ENCODE measurements at regions not wholly inside any gene's neighbourhood (a gene's known extent, or its start where the extent isn't known, plus 50 kb on each side); places are given as distances from the start of the nearest gene placed in this dataset.

DNA sequence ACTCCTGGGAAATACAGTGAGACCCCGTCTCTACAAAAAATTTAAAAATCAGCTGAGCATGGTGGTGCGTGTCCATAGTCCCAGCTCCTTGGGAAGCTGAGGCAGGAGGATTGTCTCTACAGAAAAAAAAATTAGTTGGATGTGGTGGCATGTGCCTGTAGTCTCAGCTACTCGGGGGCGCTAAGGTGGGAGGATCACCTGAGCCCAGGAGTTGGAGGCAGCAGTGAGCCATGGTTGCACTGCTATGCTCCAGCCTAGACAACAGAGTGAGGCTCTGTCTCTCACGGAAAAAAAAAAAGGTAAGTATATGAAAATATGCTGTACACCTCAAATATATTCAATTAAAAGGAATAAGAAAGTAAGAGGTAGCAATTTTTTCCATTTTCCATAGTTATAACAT is 92.5 kb upstream of the TGIF1 start:
- DNase-seq (ENCODE audit: low read depth in 1 of 2, low spot score in 1 of 2) = no peak

DNA sequence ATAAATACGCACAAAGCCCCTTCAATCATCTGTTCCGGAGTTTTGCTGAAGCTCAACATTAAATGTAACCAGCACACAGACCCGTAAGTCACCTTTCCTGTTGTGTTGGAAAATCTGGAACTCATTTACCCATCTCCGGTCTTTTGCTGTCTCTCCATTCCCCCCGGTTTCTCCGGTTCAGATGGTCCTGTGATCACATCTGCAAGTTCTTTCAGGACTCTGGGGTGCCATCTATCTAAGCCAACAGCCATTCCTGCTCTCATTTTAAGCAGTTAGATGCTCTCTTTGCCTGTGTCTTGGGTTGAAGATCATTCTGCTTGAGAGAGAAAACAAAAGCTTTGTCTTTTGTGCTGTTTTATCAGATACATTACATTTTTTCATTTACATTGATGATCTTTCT is 91.7 kb upstream of the TGIF1 start:
- no peak for DNase-seq (ENCODE audit: low read depth in 1 of 2, low spot score in 1 of 2)

DNA sequence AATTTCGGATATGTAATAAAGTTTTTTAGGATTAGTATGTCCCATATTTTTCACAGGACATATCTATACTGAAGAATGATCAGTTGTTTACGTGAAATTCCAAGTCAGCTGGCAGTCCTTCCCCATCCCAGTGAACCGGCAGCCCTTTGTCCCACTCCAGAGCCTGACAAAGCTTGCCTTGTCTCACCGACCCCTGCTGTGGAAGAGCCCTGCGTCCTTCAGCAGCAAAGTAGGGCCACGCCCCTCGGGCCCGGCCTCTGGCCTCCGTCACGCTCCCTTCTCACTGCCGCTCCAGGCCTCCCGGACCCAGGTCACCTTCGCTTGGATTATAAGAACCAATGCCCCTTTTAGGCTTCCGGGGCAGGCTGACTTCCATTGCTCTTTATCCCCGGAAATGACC is 89.8 kb upstream of the TGIF1 start:
- no peak for DNase-seq (ENCODE audit: low read depth in 1 of 2, low spot score in 1 of 2)

DNA sequence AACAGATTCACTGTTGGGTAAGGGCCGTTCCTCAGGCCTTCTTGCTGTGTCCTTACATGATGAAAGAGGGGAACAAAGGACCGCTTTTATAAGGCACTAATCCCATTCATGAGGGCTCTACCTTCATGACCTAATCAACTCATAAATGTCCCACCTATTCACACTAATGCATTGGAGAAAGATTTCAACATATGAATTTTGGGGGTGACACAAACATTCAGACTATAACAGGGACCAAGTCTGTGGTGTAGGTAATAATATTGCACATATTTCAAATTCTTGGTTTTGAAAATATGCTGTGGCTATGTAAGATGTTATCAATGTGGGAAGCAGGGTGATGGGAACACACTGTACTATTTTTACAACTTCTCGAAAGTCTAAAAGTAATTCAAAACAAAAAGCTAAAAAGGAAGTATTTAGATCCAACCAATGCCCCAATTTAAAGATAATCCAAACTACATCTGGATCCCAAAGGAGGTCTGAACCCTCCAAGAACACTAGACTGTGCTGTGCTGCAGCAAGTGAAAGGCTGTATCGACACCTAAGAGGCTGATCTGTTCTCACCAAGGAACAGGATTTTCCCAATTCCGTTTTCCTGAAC is 82.4 kb upstream of the TGIF1 start:
- DNase-seq (ENCODE audit: low read depth in 1 of 2, low spot score in 1 of 2) = no peak

DNA sequence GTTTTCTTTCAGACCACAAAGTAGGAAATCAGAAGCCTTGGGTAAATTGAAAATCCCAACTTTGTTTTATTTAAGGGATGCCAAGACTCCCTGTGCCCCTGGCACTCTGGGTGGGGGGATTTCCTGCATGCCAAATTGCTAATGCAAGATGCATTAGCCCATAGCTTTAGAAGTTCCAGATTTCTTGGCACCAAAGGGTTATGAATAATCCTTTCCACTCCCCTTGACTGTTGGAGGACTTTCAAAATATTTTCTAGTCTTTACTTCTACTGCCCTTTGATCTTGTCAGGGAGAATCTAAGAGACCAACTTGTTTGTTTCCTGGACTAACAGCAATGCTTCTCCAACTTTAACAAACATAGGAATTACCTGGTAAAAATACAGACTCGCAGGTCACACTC is 81.8 kb upstream of the TGIF1 start:
- no peak for DNase-seq (ENCODE audit: low read depth in 1 of 2, low spot score in 1 of 2)

DNA sequence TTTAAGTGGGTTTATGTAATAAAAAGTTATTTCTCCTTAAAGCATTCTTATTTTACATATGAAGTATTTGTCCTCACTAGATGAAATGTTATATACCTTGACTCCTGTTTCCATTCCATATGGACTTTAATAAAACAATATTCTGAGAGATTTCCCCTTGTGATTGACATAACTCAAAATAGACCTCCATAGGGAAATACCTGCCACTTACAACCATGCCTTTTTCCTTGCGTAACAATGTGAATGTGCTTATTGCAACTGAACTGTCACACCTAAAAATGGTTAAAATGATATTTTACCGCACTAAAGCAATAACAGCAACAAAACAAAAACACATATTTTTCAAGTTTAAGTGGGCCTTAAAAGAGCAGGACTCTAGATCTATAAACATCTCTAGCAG is 70.3 kb upstream of the TGIF1 start:
- DNase-seq (ENCODE audit: low read depth in 1 of 2, low spot score in 1 of 2) = no peak

DNA sequence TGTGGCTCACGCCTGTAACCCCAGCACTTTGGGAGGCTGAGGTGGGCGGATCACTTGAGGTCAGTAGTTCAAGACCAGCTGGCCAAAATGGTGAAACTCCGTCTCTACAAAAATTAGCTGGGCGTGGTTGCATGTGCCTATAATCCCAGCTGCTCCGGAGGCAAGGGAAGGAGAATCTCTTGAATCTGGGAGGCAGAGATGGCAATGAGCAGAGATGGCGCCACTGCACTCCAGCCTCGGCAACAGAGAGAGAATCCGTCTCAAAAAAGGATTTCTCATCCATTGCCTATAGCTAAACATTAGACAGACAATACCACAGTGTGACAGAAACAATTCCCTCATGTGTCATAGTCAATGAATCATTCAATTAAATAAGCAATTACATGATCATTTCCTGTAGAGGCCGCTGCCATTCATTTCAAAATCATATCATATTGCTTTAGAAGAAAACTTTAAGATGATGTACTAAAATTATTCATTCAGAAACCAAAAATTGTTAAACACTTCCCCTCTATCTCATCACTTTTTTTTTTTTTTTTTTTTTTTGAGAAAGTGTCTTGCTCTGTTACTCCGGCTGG is 69.5 kb upstream of the TGIF1 start:
- peak in 1 of 2 donors; percentile 30 for DNase-seq (ENCODE audit: low read depth in 1 of 2, low spot score in 1 of 2)

DNA sequence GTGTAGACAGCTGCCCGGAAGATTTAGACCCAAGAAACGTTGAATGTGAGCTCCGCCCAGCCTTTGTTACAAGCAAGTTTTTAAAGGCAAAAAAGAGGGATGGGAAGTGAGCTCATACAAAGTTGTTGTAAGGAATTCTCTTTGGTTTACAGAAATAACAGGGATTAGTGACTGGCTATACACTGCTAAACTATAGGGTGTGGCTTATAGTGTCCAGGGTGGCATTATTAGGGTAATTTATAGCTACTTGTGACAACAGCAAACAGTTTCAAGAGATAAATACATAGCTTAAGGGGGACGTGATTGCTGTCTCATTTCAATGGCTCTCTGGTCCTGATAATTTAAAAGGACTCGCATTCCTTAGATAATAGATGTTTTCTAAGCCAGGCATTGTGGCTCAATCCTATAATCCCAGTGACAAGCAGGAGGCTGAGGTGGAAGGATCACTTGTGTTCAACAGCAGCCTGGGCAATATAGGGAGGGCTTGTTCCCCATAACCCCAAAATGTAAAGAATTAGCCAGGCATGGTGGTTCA is 66.5 kb upstream of the TGIF1 start:
- DNase-seq (ENCODE audit: low read depth in 1 of 2, low spot score in 1 of 2) = no peak

DNA sequence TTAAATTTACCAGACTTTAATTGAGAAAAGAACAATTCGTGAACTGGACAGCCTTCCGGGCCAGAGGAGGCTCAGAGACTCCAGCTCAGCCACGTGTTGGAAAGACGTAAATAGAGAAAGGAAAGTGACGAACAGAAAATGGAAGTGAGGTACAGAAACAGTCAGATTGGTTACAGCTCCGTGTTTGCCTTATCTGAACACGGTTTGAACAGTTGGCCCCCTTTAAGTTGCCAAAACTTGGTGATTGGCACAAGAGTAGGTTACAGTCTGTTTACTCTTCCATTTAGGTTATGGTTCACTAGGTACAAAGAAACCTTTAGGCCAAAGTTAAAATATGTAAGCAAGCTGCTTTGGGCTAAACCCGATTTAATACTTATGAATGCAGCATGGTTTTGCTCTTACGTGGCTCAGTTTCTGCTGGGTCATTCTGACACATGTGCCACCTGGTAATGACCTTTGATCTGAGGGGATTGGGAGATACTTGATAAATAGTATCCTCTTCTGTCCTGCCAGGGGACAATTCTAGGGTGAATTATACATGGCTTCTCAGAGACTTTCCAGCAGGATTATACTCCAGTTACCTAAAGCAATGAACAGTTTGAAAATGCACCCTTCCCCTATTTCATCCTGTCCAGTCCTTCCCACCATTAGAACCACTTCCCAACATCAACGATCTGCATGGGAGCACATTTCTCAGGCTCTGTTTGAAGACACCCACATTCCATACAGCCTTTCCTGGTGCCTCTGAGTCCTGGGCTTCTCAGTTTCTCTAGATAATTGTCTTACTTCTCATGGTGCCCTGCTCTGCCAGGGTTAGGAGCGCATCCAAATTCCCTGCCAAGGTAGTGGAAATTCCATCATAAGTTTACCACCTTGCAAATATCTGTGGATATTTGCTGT is 65.1 kb upstream of the TGIF1 start:
- DNase-seq (ENCODE audit: low read depth in 1 of 2, low spot score in 1 of 2) = no peak

DNA sequence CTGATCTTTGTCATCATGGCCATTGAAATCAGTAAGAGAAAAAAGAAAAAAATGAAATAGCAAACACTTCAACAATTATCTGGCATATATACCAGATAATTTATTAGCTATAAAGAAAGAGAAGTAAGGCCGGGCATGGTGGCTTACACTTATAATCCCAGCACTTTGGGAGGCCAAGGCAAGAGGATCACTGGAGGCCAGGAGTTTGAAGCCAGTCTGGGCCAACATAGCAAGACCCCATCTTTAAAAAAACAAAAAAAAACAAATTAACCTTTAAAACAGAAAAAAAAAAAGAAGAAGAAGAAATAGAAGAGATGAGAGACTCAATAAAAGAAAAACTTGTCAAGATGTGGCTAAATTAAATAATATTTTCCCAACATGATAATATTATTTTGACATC is 61.6 kb upstream of the TGIF1 start:
- DNase-seq (ENCODE audit: low read depth in 1 of 2, low spot score in 1 of 2) = no peak

DNA sequence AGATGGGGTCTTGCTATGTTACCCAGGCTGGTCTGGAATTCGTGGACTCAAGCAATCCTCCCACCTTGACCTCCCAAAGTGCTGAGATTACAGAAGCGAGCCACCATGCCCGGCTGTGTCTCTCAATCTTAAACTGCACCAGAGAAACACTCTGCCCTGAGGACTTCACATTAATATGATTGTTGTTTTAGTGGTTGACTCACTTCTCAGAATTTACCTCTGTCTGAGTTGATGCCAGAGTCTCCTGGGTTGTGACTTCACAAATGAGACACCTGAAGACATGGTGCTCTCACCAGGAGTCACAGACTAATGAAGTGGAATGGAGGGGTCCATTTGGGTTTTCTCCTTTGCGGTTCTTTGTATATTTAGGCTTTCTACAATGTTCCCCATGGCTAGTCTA is 61.0 kb upstream of the TGIF1 start:
- DNase-seq (ENCODE audit: low read depth in 1 of 2, low spot score in 1 of 2) = no peak

DNA sequence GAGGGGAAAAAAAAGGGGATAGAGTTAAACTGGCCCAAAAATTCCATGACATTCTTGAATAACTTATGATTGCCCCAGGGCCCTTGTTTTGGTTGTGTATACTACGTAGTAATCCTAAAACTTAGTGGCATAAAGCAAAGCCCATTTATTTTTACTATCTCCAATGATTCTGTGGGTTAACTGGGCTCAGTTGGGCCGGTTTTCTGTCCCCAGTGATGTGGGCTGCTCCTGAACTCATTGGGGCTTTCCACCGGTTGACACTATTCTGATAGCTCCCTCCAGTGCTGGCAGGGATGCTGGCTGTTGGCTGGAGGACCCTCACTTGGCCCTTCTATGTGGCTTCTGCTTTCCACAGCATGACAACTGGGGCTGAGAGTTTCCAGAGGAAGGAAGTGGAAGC is 60.0 kb upstream of the TGIF1 start:
- DNase-seq (ENCODE audit: low read depth in 1 of 2, low spot score in 1 of 2) = no peak

DNA sequence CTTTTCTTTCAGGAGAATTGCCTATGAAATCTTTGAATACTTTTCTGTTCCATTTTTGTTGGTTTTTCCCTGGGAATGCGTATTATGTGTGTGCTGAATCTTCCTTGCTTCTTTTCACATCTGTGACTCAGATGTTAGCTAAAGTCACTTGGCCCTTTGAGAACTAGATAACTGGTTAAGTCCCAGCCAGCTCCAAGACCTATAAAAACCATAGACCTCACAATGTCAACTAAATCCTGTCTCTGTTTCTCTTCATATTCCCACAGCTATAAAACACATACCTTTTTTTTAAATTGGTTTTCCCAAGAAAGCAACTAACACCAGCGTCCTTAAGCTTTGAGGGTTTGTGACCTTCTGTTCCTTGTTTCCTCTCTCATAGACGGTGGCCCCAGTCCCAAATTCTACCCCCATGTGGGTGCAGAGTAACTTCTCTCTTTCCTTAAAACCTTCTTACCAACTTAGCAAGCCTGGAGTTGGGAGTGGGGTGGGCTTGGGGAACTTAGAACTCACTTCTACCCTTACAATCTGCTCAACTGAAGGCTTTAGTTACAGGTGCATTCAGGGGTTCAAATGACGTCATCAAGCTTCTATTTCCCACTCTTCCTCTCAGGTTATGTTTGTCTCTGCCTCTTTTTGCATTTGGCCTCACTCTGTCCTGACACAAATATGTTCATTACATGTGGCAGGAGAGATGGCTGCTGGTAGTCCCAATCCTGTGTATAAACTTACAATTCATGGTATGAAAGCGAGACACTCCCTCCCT is 58.1 kb upstream of the TGIF1 start:
- no peak for DNase-seq (ENCODE audit: low read depth in 1 of 2, low spot score in 1 of 2)

DNA sequence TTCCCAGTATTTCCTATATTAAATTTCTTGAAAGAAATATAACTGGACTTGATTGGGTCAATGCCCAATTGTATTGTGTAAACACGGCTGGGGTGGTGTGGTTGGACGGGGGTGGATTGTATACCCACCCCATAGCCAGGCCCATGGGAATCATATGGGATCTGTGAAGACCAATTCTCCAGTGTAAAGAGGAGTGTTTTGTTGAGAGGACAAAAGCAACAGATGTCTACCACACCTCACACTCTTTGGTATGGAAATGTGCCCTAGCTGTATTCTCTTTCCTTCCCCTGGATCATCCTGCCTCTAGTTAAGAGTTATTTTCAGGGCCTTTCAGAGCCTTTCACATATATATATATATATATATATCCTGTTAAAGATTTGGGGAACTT is 57.5 kb upstream of the TGIF1 start:
- no peak for DNase-seq (ENCODE audit: low read depth in 1 of 2, low spot score in 1 of 2)

DNA sequence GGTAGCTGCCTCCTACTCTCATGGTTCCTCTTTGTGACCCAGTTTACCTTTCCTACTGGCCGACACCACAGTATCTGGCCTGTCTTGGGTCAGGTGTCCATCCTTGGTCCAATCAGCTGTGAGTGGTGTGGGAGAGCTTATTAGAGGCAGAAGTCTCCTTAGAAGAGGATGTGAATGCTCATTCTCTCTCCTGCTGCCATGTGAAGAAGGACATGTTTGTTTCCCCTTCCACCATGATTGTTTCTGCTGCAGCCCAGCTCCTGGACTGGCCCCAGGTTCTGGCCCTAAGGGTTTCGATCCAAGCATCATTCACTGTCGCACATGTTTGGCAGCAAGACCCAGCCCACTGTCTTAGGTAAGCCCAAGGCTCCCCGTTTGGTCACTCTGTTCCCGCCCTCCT is 55.3 kb upstream of the TGIF1 start:
- no peak for DNase-seq (ENCODE audit: low read depth in 1 of 2, low spot score in 1 of 2)

DNA sequence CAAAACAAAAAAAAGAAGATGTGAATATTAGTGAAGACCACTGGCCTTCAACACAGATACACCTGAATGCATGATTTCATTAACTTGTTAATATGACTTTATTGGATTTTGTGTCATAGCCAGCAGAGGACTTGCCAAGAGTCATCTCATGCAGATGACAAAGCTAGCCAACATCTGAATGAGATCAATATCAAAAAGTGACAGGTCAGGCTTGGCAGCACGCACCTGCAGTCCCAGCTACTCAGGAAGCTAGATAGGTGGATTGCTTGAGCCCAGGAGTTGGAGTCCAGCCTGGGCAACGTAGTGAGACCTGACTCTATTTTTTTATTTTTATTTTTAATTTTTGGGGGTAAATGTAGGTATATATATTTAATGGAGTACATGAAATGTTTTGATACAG is 54.5 kb upstream of the TGIF1 start:
- no peak for DNase-seq (ENCODE audit: low read depth in 1 of 2, low spot score in 1 of 2)

DNA sequence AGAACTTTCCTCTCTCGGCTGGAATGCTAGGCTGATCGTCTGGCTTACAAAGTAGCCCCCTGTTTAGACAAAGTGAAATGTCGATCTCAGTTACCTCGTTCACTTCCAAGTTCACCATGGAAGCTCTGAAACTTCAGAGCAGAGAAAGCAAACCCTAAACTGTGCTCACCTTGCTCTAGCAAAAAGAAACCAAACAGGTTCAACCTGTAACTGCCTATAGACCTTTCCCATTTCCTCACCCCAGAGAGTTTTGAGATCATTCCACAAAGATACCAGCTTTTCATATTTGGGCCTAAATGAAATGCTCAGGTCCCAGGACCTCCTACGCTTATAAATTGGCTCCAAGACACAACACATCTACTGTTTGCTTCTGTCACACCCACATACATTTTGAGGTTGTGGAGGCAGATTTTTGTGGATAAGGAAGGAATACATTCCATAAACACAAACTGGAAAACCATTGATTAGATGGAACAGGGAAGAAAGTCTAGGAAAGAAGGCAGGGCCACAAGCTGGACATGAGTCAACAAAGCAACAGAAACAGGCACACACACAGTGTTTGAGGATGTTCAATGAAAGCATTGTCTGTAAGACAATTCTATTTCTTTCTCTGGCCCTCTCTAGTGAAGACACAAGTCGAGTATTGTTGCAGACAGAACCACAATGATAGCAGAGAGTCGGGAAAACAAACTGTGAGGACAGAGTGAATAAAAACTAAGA is 52.8 kb upstream of the TGIF1 start:
- no peak for DNase-seq (ENCODE audit: low read depth in 1 of 2, low spot score in 1 of 2)

DNA sequence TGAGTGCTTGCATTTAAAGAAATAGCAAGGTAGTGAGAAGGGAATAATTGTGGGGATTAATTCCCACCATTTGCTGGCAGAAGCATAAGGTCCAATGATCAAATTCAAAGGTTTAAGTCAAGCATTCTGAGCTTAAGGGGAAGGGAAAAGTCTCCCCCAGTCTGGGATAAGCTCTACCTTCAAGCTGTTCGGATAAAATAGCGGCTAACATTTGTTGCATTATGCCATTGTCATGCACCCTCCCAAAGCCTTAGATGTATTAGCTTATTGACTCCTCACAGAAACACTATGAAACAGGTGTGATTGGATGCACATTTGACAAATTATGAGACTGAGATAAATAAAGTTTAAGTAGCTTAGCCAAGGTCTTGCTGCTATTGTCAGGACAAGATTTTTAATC is 52.2 kb upstream of the TGIF1 start:
- no peak for DNase-seq (ENCODE audit: low read depth in 1 of 2, low spot score in 1 of 2)
